CD4-positive, alpha-beta T cell treated with Interleukin-1 beta for 1 hour (primary cell): ENCODE measurements at regions not wholly inside any gene's neighbourhood (a gene's known extent, or its start where the extent isn't known, plus 50 kb on each side); places are given as distances from the start of the nearest gene placed in this dataset.
"Not testable (repeated sequence)": the region's sequence is repeated elsewhere in the genome, so short reads cannot be mapped to it uniquely, and the experiment has no call there.

Experiments used
- DNase-seq, 2 donors: peaks; one replicate each; pipeline ENCODE4 v3.0.0-alpha.2; 2020 to 2022

- DNase-seq: not testable (repeated sequence)
These were observed 106.5 kb upstream of the DAZL start for GRCh38 chr3:16711691-16712090.

GRCh38 chr3:16715281-16715680 lies 110.1 kb upstream of the DAZL start:
- no peak for DNase-seq

- no peak for DNase-seq
These were observed 114.2 kb upstream of the DAZL start for GRCh38 chr3:16719426-16719825.

GRCh38 chr3:16720367-16720940 lies 115.2 kb upstream of the DAZL start:
- DNase-seq: no peak

- no peak for DNase-seq
These were observed 116.3 kb upstream of the DAZL start for GRCh38 chr3:16721494-16721893.

- DNase-seq: peak in 1 of 2 donors; percentile 3
These were observed 118.8 kb upstream of the DAZL start for GRCh38 chr3:16723978-16724377.

- DNase-seq: no peak
These were observed 119.3 kb upstream of the DAZL start for GRCh38 chr3:16724487-16724886.

GRCh38 chr3:16725972-16726371 lies 120.7 kb upstream of the DAZL start:
- DNase-seq: no peak

GRCh38 chr3:16728770-16729745 lies 123.8 kb upstream of the DAZL start:
- DNase-seq: no peak

GRCh38 chr3:16738451-16738850 lies 133.2 kb upstream of the DAZL start:
- DNase-seq: no peak

GRCh38 chr3:16739541-16740105 lies 134.4 kb upstream of the DAZL start:
- DNase-seq: no peak

GRCh38 chr3:16740515-16740914 lies 135.3 kb upstream of the DAZL start:
- no peak for DNase-seq

GRCh38 chr3:16741103-16741758 lies 136.0 kb upstream of the DAZL start:
- no peak for DNase-seq

GRCh38 chr3:16741890-16742289 lies 136.7 kb upstream of the DAZL start:
- DNase-seq: no peak

GRCh38 chr3:16743276-16743675 lies 138.1 kb upstream of the DAZL start:
- DNase-seq: no peak

- no peak for DNase-seq
These were observed 125.4 kb upstream of the PLCL2 start for GRCh38 chr3:16759227-16759903.

GRCh38 chr3:16761571-16761970 lies 123.2 kb upstream of the PLCL2 start:
- DNase-seq: no peak

GRCh38 chr3:16765661-16766060 lies 119.1 kb upstream of the PLCL2 start:
- no peak for DNase-seq

- DNase-seq: no peak
These were observed 117.7 kb upstream of the PLCL2 start for GRCh38 chr3:16767006-16767405.

- no peak for DNase-seq
These were observed 116.7 kb upstream of the PLCL2 start for GRCh38 chr3:16768014-16768413.

- no peak for DNase-seq
These were observed 115.8 kb upstream of the PLCL2 start for GRCh38 chr3:16768956-16769355.

- no peak for DNase-seq
These were observed 115.2 kb upstream of the PLCL2 start for GRCh38 chr3:16769525-16769924.

- no peak for DNase-seq
These were observed 114.7 kb upstream of the PLCL2 start for GRCh38 chr3:16770021-16770420.
